PC-3 (cell line): ENCODE measurements at regions not wholly inside any gene's neighbourhood (a gene's known extent, or its start where the extent isn't known, plus 50 kb on each side); places are given as distances from the start of the nearest gene placed in this dataset.

Experiments used
- ATAC-seq: fragments of 200-7000 bp; cut with Tn5 transposase; 2 replicates; pipeline ENCODE4 v1.9.1; 2020; ENCODE audit warnings: mild to moderate bottlenecking, moderate library complexity
- BruUV-seq: library from RNA; stranded (reverse); fragments of 400-500 nt; replicated peaks from 2 replicates; lab custom pipeline; 2021; lab: Mats Ljungman, UMichigan
- CTCF ChIA-PET: fragments of 300-600 bp; sonication (Branson Sonifier 250); formaldehyde crosslinking; loops from one replicate; lab custom pipeline; 2022; ENCODE audit warnings: antibody characterized with exemption; lab: Charles Lee
- POLR2A ChIA-PET: fragments of 300-600 bp; sonication (Branson Sonifier 250); formaldehyde crosslinking; loops from one replicate; lab custom pipeline; 2022; ENCODE audit warnings: antibody characterized with exemption; ENCODE audit not compliant: unreplicated experiment; lab: Charles Lee
- DNase-seq: peaks from one replicate; pipeline ENCODE4 v3.0.0-alpha.2; 2015
- H2AFZ ChIP-seq: fragments of 300-600 bp; sonication (generic); 2 replicates; pipeline ENCODE4 v1.6.0; 2016; ENCODE audit warnings: antibody characterized with exemption, low read length
- H3F3A ChIP-seq: fragments of 300-600 bp; sonication (generic); one replicate; pipeline ENCODE4 v1.6.0; 2017; ENCODE audit warnings: antibody characterized with exemption, low read length, control low read depth, mild to moderate bottlenecking; ENCODE audit not compliant: unreplicated experiment
- H3K27ac ChIP-seq: fragments of 300-600 bp; sonication (generic); 2 replicates; pipeline ENCODE4 v1.5.1; 2016; ENCODE audit warnings: mild to moderate bottlenecking, low read length
- H3K27me3 ChIP-seq: fragments of 300-600 bp; sonication (generic); 2 replicates; pipeline ENCODE4 v1.6.1; 2016; ENCODE audit warnings: low read length, mixed read lengths
- H3K36me3 ChIP-seq: fragments of 300-600 bp; sonication (generic); 2 replicates; pipeline ENCODE4 v1.6.1; 2016; ENCODE audit warnings: low read depth, mixed run types, low read length, mixed read lengths
- H3K4me1 ChIP-seq: fragments of 300-600 bp; sonication (generic); 2 replicates; pipeline ENCODE4 v1.5.1; 2016; ENCODE audit warnings: low read length; ENCODE audit not compliant: insufficient read depth
- H3K4me2 ChIP-seq: fragments of 300-600 bp; sonication (generic); 2 replicates; pipeline ENCODE4 v1.6.0; 2016; ENCODE audit warnings: low read length
- H3K4me3 ChIP-seq: fragments of 300-600 bp; sonication (generic); 2 replicates; pipeline ENCODE4 v1.5.1; 2016; ENCODE audit warnings: mild to moderate bottlenecking, low read length, mixed read lengths
- H3K79me2 ChIP-seq: fragments of 300-600 bp; sonication (generic); 2 replicates; pipeline ENCODE4 v1.6.1; 2017; ENCODE audit warnings: low read length, mixed read lengths
- H3K9ac ChIP-seq: fragments of 300-600 bp; sonication (generic); 2 replicates; pipeline ENCODE4 v1.6.0; 2016; ENCODE audit warnings: mild to moderate bottlenecking, low read length
- H3K9me2 ChIP-seq: fragments of 300-600 bp; sonication (generic); replicated peaks from 2 replicates; pipeline ENCODE4 v1.6.1; 2016; ENCODE audit warnings: mixed run types, low read length, mixed read lengths
- H3K9me3 ChIP-seq: fragments of 300-600 bp; sonication (generic); 2 replicates; pipeline ENCODE4 v1.6.1; 2016; ENCODE audit warnings: low read length, mixed read lengths
- H4K20me1 ChIP-seq: fragments of 300-600 bp; sonication (generic); 2 replicates; pipeline ENCODE4 v1.6.1; 2016; ENCODE audit warnings: low read length, mixed read lengths
- EZH2 ChIP-seq: fragments of 300-600 bp; sonication (generic); IDR thresholded peaks from one replicate; pipeline ENCODE4 v1.6.1; 2017; ENCODE audit warnings: antibody characterized with exemption, mild to moderate bottlenecking, low read length; ENCODE audit not compliant: unreplicated experiment
- EZH2phosphoT487 ChIP-seq: fragments of 300-600 bp; sonication (generic); IDR thresholded peaks from 2 replicates; pipeline ENCODE4 v1.6.1; 2018; ENCODE audit warnings: mild to moderate bottlenecking, antibody characterized with exemption, low read length, borderline replicate concordance
- intact Hi-C: fragments of 100-400 bp; cut with micrococcal nuclease; formaldehyde crosslinking; loops from 2 replicates; pipeline ENCODE4 v1.9.0; 2023
- TF ChIP-seq, protein P1 (sequence below): fragments of 300-600 bp; sonication (generic); conservative IDR thresholded peaks from 2 replicates; pipeline ENCODE4 v1.5.1; 2017; ENCODE audit warnings: antibody characterized with exemption, low read depth, mild to moderate bottlenecking, low read length

DNA sequence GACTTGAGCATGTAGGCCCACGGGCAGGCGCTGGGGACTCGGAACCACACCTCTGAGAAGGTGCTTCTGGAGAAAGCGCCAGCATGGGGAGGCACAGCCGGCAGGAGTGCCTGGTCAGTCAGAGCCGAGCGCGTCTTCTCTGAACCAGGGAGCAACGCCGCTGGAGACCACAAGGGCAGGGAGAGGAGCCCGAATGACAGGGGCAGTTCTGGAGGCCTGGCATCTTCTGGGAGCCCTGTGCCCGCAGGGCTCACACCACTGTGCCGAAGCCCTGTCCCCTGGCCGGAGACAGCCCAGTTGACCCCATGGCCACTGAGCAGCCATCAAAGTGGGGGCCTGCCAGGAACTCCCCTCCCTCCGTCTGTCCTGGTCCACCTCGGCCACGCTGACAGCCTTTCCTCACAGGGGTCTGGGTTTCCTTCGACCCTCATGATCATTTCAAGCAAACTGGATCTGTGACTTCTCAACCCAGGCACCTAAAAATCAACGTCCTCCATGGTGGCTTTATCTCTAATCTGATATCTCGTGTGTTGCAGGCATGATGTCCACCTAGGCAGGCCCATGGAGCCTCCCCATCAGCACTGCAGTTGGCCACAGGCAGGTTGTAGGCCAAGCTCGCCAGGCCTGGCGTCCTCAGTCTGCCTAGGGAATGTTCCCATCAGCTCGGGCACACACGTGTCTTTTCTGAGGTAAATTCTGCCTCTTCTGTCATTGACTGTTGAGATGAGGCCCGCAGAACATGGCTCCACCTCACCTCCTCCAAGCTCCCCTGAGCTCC is 299.3 kb upstream of the RTL1 start:
- Histone ChIP-seq H3K9ac (no peak overlapping the region), H4K20me1 (no peaks in the 10 kb centered on the region), H3K4me1 (no peaks in the 10 kb centered on the region), H3K79me2 (no peaks in the 10 kb centered on the region), H3K36me3 (no peaks in the 10 kb centered on the region), H3K27me3 (no peaks in the 10 kb centered on the region), H3K4me3 (no peak overlapping the region), H3K27ac (no peak overlapping the region), H3K4me2 (no peak overlapping the region), H3K9me2 (no peaks in the 10 kb centered on the region), H2AFZ (no peak overlapping the region), H3K9me3 (no peaks in the 10 kb centered on the region; the same call in 1 of the 2 replicates), H3F3A (no peaks in the 10 kb centered on the region)
- CTCF ChIA-PET, result no interaction called here
- POLR2A ChIA-PET, result no interaction called here
- DNase-seq (no peak), ATAC-seq (no peak)
- intact Hi-C loops, result no loop called here
- BruUV-seq, result no TSS peak
- TF ChIP-seq EZH2phosphoT487 (no peak), EZH2 (no peak)
- TF ChIP-seq, protein P1, sequence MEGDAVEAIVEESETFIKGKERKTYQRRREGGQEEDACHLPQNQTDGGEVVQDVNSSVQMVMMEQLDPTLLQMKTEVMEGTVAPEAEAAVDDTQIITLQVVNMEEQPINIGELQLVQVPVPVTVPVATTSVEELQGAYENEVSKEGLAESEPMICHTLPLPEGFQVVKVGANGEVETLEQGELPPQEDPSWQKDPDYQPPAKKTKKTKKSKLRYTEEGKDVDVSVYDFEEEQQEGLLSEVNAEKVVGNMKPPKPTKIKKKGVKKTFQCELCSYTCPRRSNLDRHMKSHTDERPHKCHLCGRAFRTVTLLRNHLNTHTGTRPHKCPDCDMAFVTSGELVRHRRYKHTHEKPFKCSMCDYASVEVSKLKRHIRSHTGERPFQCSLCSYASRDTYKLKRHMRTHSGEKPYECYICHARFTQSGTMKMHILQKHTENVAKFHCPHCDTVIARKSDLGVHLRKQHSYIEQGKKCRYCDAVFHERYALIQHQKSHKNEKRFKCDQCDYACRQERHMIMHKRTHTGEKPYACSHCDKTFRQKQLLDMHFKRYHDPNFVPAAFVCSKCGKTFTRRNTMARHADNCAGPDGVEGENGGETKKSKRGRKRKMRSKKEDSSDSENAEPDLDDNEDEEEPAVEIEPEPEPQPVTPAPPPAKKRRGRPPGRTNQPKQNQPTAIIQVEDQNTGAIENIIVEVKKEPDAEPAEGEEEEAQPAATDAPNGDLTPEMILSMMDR, result no peak

DNA sequence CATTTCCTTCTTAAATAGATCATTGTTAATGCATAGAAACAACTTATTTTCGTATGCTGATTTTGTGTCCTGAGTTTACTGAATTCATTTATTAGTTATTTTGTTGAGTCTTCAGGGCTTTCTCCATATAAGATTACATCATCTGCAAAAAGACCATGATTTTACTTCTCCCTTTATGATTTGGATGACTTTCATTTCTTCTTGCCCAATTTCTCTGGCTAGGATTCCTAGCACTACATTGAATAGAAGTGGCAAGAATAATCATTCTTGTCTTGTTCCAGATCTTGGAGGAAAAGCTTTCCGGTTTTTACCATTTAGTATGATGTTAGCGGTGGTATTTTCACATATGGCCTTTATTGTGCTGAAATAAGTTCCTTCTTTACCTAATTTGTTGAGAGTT is 303.0 kb upstream of the RTL1 start:
- no peak for ATAC-seq
- Histone ChIP-seq H3K27me3 (no peaks in the 10 kb centered on the region), H3K4me2 (no peak overlapping the region), H4K20me1 (no peaks in the 10 kb centered on the region), H3K27ac (no peak overlapping the region), H3K79me2 (no peaks in the 10 kb centered on the region), H3K9me2 (no peaks in the 10 kb centered on the region), H3K9ac (no peak overlapping the region), H2AFZ (no peak overlapping the region), H3K9me3 (peaks cover 22% of the 10 kb centered on the region), H3F3A (no peaks in the 10 kb centered on the region), H3K36me3 (peaks cover 2% of the 10 kb centered on the region; the same call in 1 of the 2 replicates), H3K4me3 (no peak overlapping the region), H3K4me1 (no peaks in the 10 kb centered on the region)
- TF ChIP-seq EZH2phosphoT487 (no peak), EZH2 (no peak)
- TF ChIP-seq, protein P1, result no peak
- ChIA-PET POLR2A (no interaction called here), CTCF (no interaction called here)
- intact Hi-C loops, result no loop called here
- no TSS peak for BruUV-seq
- DNase-seq, result no peak

DNA sequence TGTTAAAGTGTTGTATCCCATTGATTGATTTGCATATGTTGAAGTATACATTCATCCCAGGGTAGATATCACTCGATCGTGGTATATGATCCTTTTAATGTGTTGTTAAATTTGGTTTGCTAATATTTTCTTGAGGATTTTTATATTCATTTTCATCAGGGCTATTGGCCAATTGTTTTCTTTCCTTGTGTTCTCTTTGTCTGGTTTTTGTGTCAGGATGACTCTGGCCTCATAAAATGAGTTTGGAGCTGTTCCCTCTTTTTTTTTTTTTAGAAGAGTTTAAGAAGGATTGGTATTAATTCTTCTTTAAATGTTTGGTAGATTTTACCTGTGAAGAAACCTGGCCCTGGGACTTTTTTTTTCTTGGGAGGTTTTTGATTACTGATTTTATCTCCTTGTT is 303.5 kb upstream of the RTL1 start:
- Histone ChIP-seq H3K4me1 (no peaks in the 10 kb centered on the region), H3K27ac (no peak overlapping the region), H2AFZ (no peak overlapping the region), H3F3A (no peaks in the 10 kb centered on the region), H3K36me3 (peaks cover 2% of the 10 kb centered on the region; the same call in 1 of the 2 replicates), H3K9me2 (no peaks in the 10 kb centered on the region), H3K9me3 (peaks cover 22% of the 10 kb centered on the region), H3K27me3 (no peaks in the 10 kb centered on the region), H3K4me2 (no peak overlapping the region), H3K4me3 (no peak overlapping the region), H4K20me1 (no peaks in the 10 kb centered on the region), H3K9ac (no peak overlapping the region), H3K79me2 (no peaks in the 10 kb centered on the region)
- POLR2A ChIA-PET, result no interaction called here
- ATAC-seq (no peak), DNase-seq (no peak)
- TF ChIP-seq EZH2, result no peak
- TF ChIP-seq EZH2phosphoT487, result no peak
- TF ChIP-seq, protein P1, result no peak
- no TSS peak for BruUV-seq
- CTCF ChIA-PET, result no interaction called here
- intact Hi-C loops, result no loop called here
